Tibial nerve (tissue), 4 donors: ENCODE measurements at regions not wholly inside any gene's neighbourhood (a gene's known extent, or its start where the extent isn't known, plus 50 kb on each side); places are given as distances from the start of the nearest gene placed in this dataset.

Source experiments
- EP300 ChIP-seq, 2 donors: sonication (generic); formaldehyde crosslinking; IDR thresholded peaks; one replicate each; pipeline ENCODE4 v1.6.1; 2017; ENCODE audit warnings: antibody characterized with exemption in 2 of 2, mild to moderate bottlenecking in 1 of 2
- POLR2A ChIP-seq, 2 donors: fragments of 450-650 bp; IDR thresholded peaks; one replicate each; pipeline ENCODE4 v1.6.1; 2017; ENCODE audit warnings: antibody characterized with exemption in 2 of 2, mild to moderate bottlenecking in 2 of 2, moderate library complexity in 2 of 2
- TF ChIP-seq, protein P1 (sequence below), 5 experiments: fragments of 200-600 bp in 3 of 5; fragments of 450-650 bp in 2 of 5; sonication (generic) in 3 of 5; IDR thresholded peaks; one replicate each; pipeline ENCODE4 v1.5.1; 2016 to 2019; ENCODE audit warnings: antibody characterized with exemption in 5 of 5, mild to moderate bottlenecking in 3 of 5, moderate library complexity in 2 of 5

DNA sequence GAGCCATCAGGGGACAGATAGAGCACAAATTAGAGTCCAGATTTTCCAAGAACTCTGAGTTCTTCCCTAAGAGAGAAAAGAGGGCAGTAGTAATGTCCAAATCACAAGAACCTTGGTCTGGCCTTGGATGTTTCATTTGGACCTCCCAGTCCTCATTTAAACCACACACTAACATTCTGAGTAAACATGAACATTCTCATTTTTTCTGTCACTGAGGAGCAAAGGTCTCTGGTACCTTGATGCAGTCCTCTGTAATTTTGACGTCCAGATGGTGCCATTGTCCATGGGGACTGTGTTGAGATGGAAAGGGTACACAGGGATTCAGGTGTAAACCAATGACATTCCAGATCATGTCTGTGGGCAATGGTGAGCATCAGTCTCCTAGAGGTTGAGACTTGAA, 225.4 kb upstream of the PHYHIPL start:
- TF ChIP-seq, protein P1, sequence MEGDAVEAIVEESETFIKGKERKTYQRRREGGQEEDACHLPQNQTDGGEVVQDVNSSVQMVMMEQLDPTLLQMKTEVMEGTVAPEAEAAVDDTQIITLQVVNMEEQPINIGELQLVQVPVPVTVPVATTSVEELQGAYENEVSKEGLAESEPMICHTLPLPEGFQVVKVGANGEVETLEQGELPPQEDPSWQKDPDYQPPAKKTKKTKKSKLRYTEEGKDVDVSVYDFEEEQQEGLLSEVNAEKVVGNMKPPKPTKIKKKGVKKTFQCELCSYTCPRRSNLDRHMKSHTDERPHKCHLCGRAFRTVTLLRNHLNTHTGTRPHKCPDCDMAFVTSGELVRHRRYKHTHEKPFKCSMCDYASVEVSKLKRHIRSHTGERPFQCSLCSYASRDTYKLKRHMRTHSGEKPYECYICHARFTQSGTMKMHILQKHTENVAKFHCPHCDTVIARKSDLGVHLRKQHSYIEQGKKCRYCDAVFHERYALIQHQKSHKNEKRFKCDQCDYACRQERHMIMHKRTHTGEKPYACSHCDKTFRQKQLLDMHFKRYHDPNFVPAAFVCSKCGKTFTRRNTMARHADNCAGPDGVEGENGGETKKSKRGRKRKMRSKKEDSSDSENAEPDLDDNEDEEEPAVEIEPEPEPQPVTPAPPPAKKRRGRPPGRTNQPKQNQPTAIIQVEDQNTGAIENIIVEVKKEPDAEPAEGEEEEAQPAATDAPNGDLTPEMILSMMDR (IDR thresholded peaks at IDR 0.05), result no peak
- TF ChIP-seq POLR2A (IDR thresholded peaks at IDR 0.05), result no peak
- TF ChIP-seq EP300 (IDR thresholded peaks at IDR 0.05), result no peak
